ENCODE measurements at regions not wholly inside any gene's neighbourhood (a gene's known extent, or its start where the extent isn't known, plus 50 kb on each side); places are given as distances from the start of the nearest gene placed in this dataset.

- DNase-seq, result peak; percentile 26
Observed at GRCh38 chr9:631596-631995, 209.9 kb upstream of the DMRT1 start.

GRCh38 chr9:633461-633860 is 208.0 kb upstream of the DMRT1 start:
- no peak for DNase-seq

GRCh38 chr9:636931-637591 is 204.4 kb upstream of the DMRT1 start:
- no peak for DNase-seq

GRCh38 chr9:638152-638551 is 203.3 kb upstream of the DMRT1 start:
- DNase-seq, result no peak

- DNase-seq, result no peak
Observed at GRCh38 chr9:642014-642413, 199.5 kb upstream of the DMRT1 start.

GRCh38 chr9:643966-644365 is 197.5 kb upstream of the DMRT1 start:
- DNase-seq, result no peak

GRCh38 chr9:647522-647921 is 194.0 kb upstream of the DMRT1 start:
- no peak for DNase-seq

GRCh38 chr9:649128-650074 is 192.1 kb upstream of the DMRT1 start:
- no peak for DNase-seq

GRCh38 chr9:650362-650761 is 191.1 kb upstream of the DMRT1 start:
- DNase-seq, result no peak

GRCh38 chr9:651371-651770 is 190.1 kb upstream of the DMRT1 start:
- DNase-seq, result no peak

- no peak for DNase-seq
Observed at GRCh38 chr9:652914-653313, 188.6 kb upstream of the DMRT1 start.

GRCh38 chr9:653421-653820 is 188.1 kb upstream of the DMRT1 start:
- DNase-seq, result no peak

- no peak for DNase-seq
Observed at GRCh38 chr9:653856-654387, 187.6 kb upstream of the DMRT1 start.

- DNase-seq, result no peak
Observed at GRCh38 chr9:655875-656274, 185.6 kb upstream of the DMRT1 start.

GRCh38 chr9:656926-657568 is 184.4 kb upstream of the DMRT1 start:
- no peak for DNase-seq

GRCh38 chr9:659286-659685 is 182.2 kb upstream of the DMRT1 start:
- no peak for DNase-seq

- no peak for DNase-seq
Observed at GRCh38 chr9:660227-660626, 181.3 kb upstream of the DMRT1 start.

- no peak for DNase-seq
Observed at GRCh38 chr9:663541-663940, 178.0 kb upstream of the DMRT1 start.

- no peak for DNase-seq
Observed at GRCh38 chr9:665296-665695, 176.2 kb upstream of the DMRT1 start.

GRCh38 chr9:671997-672396 is 169.5 kb upstream of the DMRT1 start:
- no peak for DNase-seq

- DNase-seq, result no peak
Observed at GRCh38 chr9:672851-673250, 168.6 kb upstream of the DMRT1 start.

GRCh38 chr9:673264-673965 is 168.1 kb upstream of the DMRT1 start:
- no peak for DNase-seq

All from fibroblast of skin of scalp (primary cell).